ENCODE measurements at regions not wholly inside any gene's neighbourhood (a gene's known extent, or its start where the extent isn't known, plus 50 kb on each side); places are given as distances from the start of the nearest gene placed in this dataset.
"Not testable (repeated sequence)": the region's sequence is repeated elsewhere in the genome, so short reads cannot be mapped to it uniquely, and the experiment has no call there.

- Mint-ChIP-seq H3K27me3 (ENCODE audit: unreplicated experiment) (no peaks in the 10 kb centered on the region), H3K4me1 (ENCODE audit: low read depth, unreplicated experiment) (no peaks in the 10 kb centered on the region), H3K9me3 (ENCODE audit: unreplicated experiment) (no peaks in the 10 kb centered on the region), H3K36me3 (ENCODE audit: unreplicated experiment) (no peaks in the 10 kb centered on the region), H3K27ac (ENCODE audit: unreplicated experiment) (no peak overlapping the region), H3K4me3 (ENCODE audit: unreplicated experiment) (no peak overlapping the region)
- TF ChIP-seq CTCF (IDR thresholded peaks at IDR 0.05; ENCODE audit: partially characterized antibody, unreplicated experiment), result no peak
- no peak for DNase-seq
These were observed 815.8 kb upstream of the EPHA5 start for GRCh38 chr4:66486068-66486467.

DNA sequence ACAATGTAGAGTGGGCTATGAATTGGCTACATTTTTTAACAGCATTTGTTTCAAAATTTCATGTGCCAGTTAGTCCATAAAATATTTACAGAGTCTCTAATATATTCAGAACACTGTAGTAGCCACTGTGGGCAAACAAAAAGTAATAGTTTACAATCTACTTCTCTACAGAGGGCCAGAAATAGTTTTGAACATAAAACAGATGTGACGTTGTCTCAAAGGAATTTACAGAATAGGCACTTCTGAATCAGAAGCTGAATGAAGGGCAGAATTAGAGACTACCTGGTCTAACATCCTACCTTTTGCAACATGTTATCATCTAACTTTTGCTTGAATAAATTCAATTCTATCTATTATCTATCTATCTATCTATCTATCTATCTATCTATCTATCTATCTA is 811.9 kb upstream of the EPHA5 start:
- Mint-ChIP-seq H3K4me3 (ENCODE audit: unreplicated experiment) (no peak overlapping the region), H3K4me1 (ENCODE audit: low read depth, unreplicated experiment) (no peaks in the 10 kb centered on the region), H3K9me3 (ENCODE audit: unreplicated experiment) (no peaks in the 10 kb centered on the region), H3K27me3 (ENCODE audit: unreplicated experiment) (peaks cover 1% of the 10 kb centered on the region), H3K27ac (ENCODE audit: unreplicated experiment) (no peak overlapping the region), H3K36me3 (ENCODE audit: unreplicated experiment) (no peaks in the 10 kb centered on the region)
- TF ChIP-seq CTCF (IDR thresholded peaks at IDR 0.05; ENCODE audit: partially characterized antibody, unreplicated experiment), result no peak
- DNase-seq, result no peak

DNA sequence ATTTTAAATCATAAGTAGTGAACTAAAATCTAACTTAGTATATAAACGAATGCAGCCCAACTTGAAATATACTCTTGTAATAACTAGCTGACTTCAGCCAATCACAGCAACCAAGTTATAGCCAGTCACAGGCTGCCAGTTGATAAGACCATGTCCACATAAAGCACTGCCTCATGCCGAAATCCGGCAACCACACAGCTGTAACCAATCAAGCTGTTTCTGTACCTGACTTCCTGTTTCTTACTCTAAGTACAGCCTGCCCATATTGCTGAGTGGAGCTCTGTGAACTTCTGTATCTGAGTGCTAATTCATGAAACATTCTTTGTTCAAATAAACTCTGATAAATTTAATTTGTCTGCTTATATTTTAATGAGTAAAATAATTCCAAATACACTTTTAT is 805.3 kb upstream of the EPHA5 start:
- H3K27ac Mint-ChIP-seq (ENCODE audit: unreplicated experiment), result no peak overlapping the region
- peaks cover 2% of the 10 kb centered on the region for H3K9me3 Mint-ChIP-seq (ENCODE audit: unreplicated experiment)
- DNase-seq, result no peak
- no peak overlapping the region for H3K4me3 Mint-ChIP-seq (ENCODE audit: unreplicated experiment)
- H3K4me1 Mint-ChIP-seq (ENCODE audit: low read depth, unreplicated experiment), result no peaks in the 10 kb centered on the region
- H3K36me3 Mint-ChIP-seq (ENCODE audit: unreplicated experiment), result peaks cover 10% of the 10 kb centered on the region
- TF ChIP-seq CTCF (IDR thresholded peaks at IDR 0.05; ENCODE audit: partially characterized antibody, unreplicated experiment), result no peak
- H3K27me3 Mint-ChIP-seq (ENCODE audit: unreplicated experiment), result peaks cover 1% of the 10 kb centered on the region

DNA sequence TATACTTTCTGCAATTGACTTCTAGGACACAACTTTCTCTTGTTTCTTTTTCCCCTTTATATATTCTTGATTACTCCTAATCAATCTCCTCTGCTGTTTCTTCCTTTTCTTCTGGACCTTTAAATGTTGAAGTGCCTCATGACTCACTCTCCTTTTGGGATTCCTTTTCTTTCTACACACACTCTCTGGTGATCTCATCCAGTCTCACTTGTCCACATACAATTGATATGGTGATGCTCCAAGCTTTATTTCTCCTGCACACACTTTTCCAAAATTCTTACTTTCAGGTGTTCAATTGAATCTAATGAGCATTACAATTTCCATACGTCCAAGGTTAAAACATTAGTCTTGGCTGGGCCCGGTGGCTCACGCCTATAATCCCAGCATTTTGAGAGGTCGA is 794.8 kb upstream of the EPHA5 start:
- H3K27ac Mint-ChIP-seq (ENCODE audit: unreplicated experiment), result no peak overlapping the region
- H3K4me1 Mint-ChIP-seq (ENCODE audit: low read depth, unreplicated experiment), result no peaks in the 10 kb centered on the region
- TF ChIP-seq CTCF (IDR thresholded peaks at IDR 0.05; ENCODE audit: partially characterized antibody, unreplicated experiment), result no peak
- no peaks in the 10 kb centered on the region for H3K27me3 Mint-ChIP-seq (ENCODE audit: unreplicated experiment)
- H3K36me3 Mint-ChIP-seq (ENCODE audit: unreplicated experiment), result peaks cover 7% of the 10 kb centered on the region
- H3K4me3 Mint-ChIP-seq (ENCODE audit: unreplicated experiment), result no peak overlapping the region
- no peak for DNase-seq
- H3K9me3 Mint-ChIP-seq (ENCODE audit: unreplicated experiment), result no peaks in the 10 kb centered on the region

DNA sequence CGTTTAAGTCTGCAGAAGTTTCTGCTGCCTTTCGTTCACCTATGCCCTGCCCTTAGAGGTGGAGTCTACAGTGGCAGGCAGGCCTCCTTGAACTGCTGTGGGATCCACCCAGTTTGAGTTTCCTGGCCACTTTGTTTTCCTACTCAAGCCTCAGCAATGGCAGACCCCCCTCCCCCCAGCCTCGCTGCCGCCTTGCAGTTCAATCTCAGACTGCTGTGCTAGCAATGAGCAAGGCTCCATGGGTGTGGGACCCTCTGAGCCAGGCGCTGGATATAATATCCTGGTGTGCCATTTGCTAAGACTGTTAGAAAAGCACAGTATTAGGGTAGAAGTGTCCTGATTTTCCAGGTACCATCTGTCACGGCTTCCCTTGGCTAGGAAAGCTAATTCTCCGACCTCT is 792.6 kb upstream of the EPHA5 start:
- DNase-seq; H3K27me3 Mint-ChIP-seq (ENCODE audit: unreplicated experiment); H3K36me3 Mint-ChIP-seq (ENCODE audit: unreplicated experiment); H3K9me3 Mint-ChIP-seq (ENCODE audit: unreplicated experiment); H3K27ac Mint-ChIP-seq (ENCODE audit: unreplicated experiment); H3K4me1 Mint-ChIP-seq (ENCODE audit: low read depth, unreplicated experiment); H3K4me3 Mint-ChIP-seq (ENCODE audit: unreplicated experiment): not testable (repeated sequence)

- Mint-ChIP-seq H3K27ac (ENCODE audit: unreplicated experiment) (no peak overlapping the region), H3K27me3 (ENCODE audit: unreplicated experiment) (peaks cover 1% of the 10 kb centered on the region), H3K4me3 (ENCODE audit: unreplicated experiment) (no peak overlapping the region), H3K36me3 (ENCODE audit: unreplicated experiment) (no peaks in the 10 kb centered on the region), H3K9me3 (ENCODE audit: unreplicated experiment) (peaks cover 1% of the 10 kb centered on the region), H3K4me1 (ENCODE audit: low read depth, unreplicated experiment) (no peaks in the 10 kb centered on the region)
- DNase-seq, result no peak
- no peak for TF ChIP-seq CTCF (IDR thresholded peaks at IDR 0.05; ENCODE audit: partially characterized antibody, unreplicated experiment)
These were observed 781.5 kb upstream of the EPHA5 start for GRCh38 chr4:66451741-66452140.
